Suprapubic skin (tissue), 4 donors: ENCODE measurements at regions not wholly inside any gene's neighbourhood (a gene's known extent, or its start where the extent isn't known, plus 50 kb on each side); places are given as distances from the start of the nearest gene placed in this dataset.

Experiments
- CTCF ChIP-seq, 2 donors: fragments of 200-600 bp in 1 of 2; fragments of 450-650 bp in 1 of 2; sonication (generic) in 1 of 2; IDR thresholded peaks; one replicate each; pipeline ENCODE4 v1.5.1; 2016 to 2019; ENCODE audit warnings: antibody characterized with exemption in 2 of 2, mild to moderate bottlenecking in 1 of 2, moderate library complexity in 1 of 2
- EP300 ChIP-seq: sonication (generic); formaldehyde crosslinking; IDR thresholded peaks from one replicate; pipeline ENCODE4 v1.6.1; 2017; ENCODE audit warnings: antibody characterized with exemption
- POLR2AphosphoS5 ChIP-seq, 3 donors: sonication (generic); formaldehyde crosslinking; IDR thresholded peaks; one replicate each; pipeline ENCODE4 v1.6.1; 2017; ENCODE audit warnings: antibody characterized with exemption in 3 of 3

GRCh38 chr5:165705960-165706359, 2200.5 kb downstream of the MAT2B start:
- TF ChIP-seq POLR2AphosphoS5 (IDR thresholded peaks at IDR 0.05) (no peak), CTCF (IDR thresholded peaks at IDR 0.05) (no peak), EP300 (no peak)
